ENCODE measurements at regions not wholly inside any gene's neighbourhood (a gene's known extent, or its start where the extent isn't known, plus 50 kb on each side); places are given as distances from the start of the nearest gene placed in this dataset.

DNA sequence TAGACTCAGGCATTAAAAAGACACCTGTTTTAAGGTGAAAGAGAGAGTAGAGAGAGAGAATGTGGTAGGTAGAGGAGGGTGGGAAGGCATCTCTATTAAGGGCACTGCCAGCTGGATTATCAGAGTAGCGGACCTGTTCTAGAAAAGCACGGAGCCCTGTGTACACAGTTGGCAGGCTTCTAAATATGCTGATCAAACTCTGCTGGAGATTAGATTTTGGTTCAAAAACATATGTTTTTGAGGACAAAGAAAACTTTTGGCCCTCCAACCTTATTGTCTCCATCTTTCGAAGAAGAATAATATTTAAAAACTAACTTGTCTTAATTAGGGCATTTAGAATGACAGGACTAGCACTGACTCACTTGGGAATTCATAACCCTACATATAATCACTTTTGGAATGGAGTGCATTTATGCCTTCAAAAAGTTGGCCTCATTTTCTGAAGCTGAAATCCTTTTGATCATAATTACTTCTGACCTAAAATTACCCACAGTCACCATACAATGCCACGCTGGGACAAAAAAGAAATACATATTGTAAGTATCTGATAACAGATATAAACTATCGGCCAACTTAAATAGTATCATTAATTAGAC is 254.6 kb downstream of the MEIS1 start:
- FAIRE-seq (no peak), DNase-seq (ENCODE audit: insufficient read length, low spot score) (no peak)

DNA sequence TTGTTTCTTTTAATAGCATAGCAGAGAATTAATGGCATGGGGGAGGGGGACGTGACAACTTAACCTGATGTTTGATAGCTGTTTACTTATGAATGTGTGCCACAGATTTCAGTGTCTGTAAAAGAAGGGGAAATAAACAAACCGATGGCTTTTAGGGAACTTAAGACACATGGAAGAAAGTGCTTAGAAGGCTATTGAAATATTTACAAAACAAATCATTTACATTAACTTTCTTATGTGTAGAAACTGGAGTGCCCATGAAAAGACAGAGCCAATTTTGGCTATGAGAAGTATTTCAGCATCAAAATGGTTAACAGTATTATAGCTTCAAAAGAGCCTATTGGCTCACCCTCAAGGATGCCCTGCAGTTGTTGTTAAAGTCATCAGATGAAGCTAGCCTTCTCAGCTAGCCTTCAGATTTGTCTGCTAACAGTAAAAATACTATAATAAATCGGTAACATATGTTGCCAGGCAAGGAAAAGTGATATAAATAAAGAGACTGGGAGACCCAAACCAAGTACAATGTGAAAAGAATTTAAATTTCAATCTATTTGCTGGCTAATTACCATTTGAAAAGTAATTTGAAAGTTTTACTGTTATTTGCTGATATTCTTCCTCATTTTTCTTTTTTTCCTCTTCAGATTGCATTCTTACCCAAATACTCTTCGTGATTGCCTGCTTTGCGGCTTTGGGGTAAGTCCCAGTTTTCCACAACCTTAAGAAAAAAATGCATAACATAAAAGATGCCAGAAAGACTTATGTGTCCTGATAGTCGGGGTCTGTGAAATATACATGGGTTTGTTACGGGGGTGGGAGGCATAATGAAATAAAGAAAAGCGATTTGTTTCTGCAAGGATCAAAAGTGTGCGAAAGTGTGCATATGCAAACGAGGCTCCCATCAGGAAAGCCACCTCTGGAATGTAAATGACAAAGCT is 256.4 kb downstream of the MEIS1 start:
- no peak for DNase-seq (ENCODE audit: insufficient read length, low spot score)

DNA sequence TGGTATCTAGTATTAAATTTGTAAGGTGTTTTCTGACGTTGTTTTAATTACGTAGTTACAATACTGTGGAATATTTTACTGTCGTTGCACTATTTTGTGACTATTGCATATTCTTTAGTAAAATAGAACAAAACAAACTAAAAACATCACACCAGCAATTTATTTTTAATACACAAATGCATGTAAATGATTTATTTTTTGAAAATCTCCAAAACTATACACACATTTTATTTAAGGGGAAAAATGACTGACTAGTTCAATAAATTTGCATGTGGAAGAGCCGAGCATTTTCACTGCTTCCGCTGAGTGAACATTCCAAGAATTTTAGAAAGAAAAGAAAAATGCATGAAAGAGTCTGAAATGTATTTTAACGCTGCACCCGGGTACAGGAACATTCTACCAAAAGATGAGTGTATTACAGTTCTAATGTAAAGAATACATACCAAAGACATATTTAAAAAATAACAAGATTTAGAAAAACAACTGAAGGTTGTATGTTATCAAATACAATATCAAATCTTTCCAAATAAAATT is 257.7 kb downstream of the MEIS1 start:
- DNase-seq (ENCODE audit: insufficient read length, low spot score) (no peak), FAIRE-seq (no peak)

More for the DNA sequence above, 256.4 kb downstream of the MEIS1 start:
- no peak for FAIRE-seq

DNA sequence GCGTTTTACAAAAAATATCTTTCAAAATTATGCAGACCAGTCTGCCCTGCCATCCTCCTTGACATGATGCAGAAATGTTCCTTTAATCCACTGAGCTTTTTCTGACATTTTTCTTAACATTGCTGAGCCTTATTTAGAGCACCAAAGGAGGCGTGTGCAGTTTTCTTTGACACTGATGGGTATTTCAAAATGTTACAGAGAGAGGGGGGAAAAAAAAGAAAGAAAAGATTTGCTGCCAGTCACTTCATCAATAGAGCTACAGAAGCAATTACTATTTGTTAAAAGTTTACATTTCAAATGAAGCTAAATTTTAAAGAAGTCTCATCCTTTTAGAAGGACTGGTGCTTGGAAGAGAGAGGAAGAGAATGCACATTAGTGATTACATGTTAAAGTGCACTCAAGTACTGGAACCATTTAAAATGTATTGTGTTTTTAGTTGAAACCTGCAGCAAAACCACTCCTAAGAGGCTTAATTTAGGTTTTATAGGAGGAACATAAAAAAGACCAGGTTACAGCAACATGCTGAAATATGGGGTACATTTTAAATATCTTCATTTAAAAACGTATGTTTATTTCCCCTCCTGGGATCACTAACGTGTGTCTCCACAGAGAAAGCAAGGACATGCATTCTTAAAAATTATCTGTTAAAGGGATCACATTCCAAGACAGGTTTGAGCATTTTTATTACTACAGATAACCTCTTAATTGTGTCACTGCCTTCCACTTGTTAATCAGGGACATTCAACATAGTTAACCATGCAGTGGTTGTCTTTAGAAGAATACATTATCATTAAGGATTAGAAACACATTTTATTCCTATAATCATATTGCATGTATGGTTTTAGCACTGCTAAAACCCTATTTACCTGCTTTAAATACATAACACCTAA is 258.4 kb downstream of the MEIS1 start:
- no peak for FAIRE-seq
- no peak for DNase-seq (ENCODE audit: insufficient read length, low spot score)

DNA sequence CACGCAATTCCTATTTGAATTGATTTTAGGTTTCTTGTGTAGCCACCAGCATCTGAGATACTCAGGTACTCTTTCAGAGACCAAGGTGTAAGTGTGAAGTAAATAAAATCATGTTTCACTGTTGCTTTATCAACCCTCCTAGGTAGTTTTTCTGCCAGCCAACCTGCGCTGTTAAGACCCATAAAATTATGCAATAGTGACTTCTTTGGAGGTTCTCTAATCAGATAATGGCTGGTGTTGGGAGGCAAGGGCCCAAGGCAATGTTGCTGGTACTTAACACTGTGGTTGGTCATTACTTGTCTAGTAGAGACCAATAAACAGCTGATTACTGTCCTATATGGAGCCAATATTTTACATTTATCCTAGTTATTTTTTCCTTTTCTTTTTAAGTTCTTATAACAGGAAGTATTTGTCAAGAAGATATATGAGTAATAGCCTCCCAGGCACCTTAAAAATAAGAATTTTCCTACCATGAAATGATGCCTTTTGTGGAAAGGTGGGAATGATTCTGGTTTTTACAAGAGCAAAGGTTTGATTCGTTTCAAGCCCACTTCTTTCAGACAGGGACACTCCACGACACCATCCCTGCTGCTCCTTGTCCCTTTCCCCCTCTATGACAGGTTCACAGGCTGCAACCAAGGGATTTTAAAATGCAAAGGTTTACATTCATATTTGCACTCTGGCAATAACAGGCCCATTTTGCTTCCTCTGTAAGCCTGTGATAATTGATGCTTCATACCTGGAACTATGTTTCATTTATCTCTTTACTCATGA is 259.3 kb downstream of the MEIS1 start:
- no peak for DNase-seq (ENCODE audit: insufficient read length, low spot score)
- no peak for FAIRE-seq

DNA sequence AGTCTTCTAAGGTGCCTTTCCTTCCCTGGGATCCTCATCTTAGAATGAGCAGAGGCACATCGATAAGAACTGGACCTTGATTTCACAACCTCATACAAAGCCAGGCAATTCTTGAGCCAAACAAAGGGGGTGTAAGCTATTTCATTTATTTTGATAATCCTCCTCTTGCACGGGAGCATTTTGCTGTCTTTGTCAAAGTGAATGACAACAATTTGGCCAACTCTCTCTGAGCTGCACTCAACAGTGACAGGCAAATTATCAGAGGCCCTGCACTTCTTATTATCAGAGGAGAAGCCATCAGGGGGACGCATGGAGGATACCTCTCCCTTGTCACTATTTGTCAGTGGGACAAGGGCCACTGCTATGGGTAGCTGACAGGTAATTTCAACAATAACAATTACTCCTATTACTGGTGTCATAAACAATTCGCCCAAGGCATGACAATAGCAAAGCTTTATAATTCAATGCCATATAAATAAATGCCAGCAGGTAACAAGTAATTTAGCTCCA is 260.4 kb downstream of the MEIS1 start:
- FAIRE-seq = no peak

DNA sequence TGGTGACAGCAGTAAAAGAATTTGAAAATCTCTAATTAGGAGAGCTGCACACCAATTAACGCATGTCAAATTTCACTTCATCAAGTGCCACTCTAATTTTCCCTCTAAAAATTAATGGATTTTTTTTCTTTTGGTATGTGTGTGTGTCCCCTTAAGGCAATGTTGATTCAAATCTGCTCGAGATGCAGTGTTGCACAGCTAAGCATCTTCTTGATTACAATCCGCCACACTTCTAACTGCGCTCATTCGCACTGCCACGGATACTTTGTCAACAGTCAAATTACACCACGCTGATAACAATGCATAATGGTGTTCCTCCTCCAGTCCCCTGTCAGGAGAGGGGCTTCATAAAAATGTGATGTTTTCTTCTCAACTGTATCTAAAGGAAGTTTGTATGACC is 261.4 kb downstream of the MEIS1 start:
- FAIRE-seq (no peak), DNase-seq (ENCODE audit: insufficient read length, low spot score) (no peak)

More for the DNA sequence above, 260.4 kb downstream of the MEIS1 start:
- DNase-seq (ENCODE audit: insufficient read length, low spot score) = no peak

DNA sequence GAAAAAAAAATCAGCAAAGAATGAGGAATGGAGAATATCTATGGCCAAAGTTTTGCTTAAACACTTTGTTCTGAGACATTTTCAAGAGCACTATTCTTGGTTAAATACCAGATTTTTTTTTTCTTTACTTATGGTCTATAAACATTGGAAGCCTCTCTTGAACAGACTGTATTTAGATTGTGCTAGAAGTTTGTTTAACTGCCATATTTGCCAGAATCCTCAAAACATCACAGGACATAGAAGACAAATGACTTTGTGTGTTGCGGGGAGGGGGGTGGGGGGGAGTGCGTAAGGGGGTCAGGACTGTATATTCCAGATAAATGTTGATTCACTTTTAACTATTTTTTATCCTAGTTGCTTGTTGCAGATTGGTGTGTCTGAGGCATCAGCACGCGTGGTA is 262.0 kb downstream of the MEIS1 start:
- FAIRE-seq (no peak), DNase-seq (ENCODE audit: insufficient read length, low spot score) (no peak)

DNA sequence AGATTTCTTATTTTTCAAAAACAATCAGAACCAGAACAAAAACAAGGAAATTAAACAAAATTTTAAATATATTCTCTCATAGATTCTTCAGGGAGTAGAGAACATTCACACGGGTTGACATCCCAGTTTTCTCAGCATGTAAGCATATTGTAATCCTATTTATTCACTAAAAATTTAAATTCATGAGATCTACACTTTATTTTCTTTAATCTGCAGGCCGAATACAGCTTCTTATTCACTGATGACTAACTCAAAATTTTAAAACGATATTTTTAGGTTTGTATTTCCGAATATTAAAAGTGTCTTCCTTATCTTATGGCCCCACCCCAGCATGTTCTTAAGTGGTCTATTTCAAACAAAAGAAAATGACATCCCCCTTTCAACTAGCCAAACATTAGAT is 262.4 kb downstream of the MEIS1 start:
- DNase-seq (ENCODE audit: insufficient read length, low spot score) (no peak), FAIRE-seq (no peak)

DNA sequence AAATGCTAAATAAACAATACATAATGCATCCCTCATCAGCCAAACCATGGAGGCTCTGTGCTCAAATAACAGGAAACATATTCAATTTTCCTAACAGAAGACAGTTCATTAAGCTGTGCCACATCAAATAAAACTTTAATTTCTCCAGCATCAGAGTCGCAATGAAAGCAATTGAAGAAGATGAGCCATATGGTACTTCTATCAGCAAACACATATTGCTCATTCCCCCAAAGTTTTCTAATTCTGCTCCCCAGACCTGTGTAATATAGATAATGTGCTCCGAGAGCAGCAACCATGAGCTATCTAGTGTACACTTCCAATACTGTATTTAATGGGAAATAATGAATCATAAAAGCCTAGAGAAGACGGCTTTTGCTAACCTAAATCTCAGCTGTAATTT is 263.2 kb downstream of the MEIS1 start:
- no peak for DNase-seq (ENCODE audit: insufficient read length, low spot score)
- no peak for FAIRE-seq

DNA sequence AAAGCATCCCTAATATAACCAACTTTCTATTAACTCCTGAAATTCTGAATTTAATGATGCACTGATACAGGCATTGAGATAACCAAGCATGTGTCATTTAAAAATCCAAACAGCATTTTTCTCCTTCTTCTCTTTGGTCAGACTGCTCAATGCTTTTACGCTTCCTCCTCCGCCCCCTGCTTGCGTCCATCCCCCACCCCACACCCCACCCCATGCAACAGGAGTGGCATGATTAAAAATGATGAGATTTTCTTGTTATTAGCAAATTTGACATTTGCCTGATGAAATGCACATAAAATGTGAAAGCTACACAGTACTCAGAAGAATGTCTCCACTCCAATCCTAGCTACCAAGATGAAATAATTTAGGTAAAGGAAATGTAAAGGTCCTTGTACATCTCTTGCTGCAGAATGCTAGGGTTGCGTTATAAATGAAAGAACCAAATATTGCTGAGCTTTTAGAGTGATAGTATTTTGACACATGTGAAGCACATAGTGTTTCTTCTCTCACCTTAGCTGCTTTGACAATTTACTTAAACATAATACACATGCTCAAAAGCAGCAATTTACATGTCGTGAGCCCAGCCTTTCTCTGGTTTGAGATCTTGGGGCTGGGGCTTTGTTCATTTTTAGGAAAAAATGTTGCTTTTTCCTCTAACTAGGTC is 263.8 kb downstream of the MEIS1 start:
- DNase-seq (ENCODE audit: insufficient read length, low spot score) = no peak
- FAIRE-seq = no peak

DNA sequence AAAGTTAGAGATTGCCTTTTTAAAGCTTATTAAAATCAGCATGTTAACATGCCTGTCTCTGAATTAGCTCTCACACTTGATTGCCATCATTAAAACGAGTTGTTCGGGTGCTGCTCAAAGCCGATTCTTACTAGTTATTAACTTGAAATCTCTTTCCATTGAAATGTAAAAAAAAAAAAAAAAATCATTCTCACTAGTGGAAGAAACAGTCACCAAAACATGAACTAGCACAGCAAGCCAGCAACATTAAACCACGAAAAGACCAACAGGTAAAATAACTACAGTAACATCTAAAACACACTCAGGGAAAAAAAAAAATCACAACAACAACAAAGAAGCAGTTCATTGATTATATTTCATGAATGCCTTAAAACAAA is 264.5 kb downstream of the MEIS1 start:
- FAIRE-seq = no peak

DNA sequence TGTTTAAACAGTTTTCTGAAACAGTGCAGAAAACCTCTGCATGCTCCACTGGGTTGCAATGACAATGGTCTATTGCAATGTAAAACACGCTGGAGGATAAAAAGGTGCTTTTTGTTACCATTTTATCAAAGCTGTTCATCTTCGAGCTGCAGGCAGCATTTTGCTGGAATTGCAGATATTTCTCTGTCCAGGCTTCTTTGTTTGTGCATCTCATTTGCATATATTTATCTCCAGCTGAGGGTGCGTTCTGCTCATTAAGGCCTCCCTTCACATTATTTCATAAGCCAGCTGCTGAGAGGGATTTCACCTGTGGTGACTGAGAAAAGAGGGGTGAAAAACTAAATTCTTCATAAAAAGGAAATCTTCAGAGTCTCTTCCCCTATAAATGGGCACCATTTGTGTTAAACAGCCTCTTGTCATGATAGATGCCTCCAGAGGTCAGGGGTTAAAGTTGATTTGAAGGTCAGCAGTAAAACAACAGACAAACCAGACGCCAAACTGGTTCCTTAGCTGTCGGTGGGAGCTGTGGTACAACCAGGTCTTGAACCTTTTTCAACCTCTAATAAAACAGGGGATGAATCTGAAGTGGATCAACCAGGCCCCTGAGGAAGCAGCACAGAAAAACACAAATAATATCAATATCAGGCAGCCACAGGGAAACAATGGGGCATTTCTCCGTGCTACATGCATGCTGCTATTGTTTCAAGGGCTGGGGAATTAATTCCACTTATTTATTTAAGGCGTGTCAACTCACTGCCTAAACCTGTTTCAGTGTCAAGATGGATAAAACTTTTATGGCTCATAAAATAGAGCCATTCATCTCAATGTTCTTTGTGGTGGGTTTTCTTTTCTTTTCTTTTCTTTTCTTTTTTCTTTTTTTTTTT is 265.1 kb downstream of the MEIS1 start:
- DNase-seq (ENCODE audit: insufficient read length, low spot score) (no peak), FAIRE-seq (no peak)

More for the DNA sequence above, 264.5 kb downstream of the MEIS1 start:
- DNase-seq (ENCODE audit: insufficient read length, low spot score) = no peak

DNA sequence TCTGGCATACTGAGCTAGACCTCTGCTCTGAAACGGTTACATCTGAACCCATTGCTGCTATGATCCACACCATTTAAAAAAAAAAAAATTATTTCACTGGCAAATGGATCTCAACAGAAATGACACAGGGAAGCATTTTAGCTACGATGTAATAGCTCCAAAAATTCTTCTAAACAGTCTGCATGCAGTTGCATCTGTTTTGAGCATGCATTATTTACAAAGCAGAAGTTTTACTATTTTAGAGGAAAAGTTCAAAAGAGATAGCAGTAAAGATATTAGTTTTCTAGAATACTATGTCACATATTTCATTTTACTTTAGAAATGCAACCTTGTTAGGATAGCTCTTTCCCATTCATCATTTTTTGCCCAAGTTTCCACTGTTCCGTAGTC is 265.7 kb downstream of the MEIS1 start:
- FAIRE-seq (no peak), DNase-seq (ENCODE audit: insufficient read length, low spot score) (no peak)

DNA sequence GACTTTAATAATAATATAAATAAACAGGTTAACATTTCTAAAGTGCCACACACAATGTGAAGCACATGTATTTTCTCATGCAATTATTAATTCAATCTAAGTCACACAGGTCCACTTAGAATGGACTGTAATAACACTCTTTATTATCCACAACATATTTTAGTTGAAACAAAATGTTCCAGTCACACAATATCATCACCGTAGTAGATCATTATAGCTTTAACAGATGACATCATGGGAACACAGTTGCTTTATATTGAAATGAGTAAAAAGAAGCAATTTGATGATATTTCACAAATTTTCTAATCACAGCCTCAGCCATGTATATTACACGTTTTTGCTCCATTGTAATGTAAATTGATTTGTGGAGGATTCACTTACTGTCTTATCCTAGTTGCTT is 266.3 kb downstream of the MEIS1 start:
- FAIRE-seq (no peak), DNase-seq (ENCODE audit: insufficient read length, low spot score) (no peak)

DNA sequence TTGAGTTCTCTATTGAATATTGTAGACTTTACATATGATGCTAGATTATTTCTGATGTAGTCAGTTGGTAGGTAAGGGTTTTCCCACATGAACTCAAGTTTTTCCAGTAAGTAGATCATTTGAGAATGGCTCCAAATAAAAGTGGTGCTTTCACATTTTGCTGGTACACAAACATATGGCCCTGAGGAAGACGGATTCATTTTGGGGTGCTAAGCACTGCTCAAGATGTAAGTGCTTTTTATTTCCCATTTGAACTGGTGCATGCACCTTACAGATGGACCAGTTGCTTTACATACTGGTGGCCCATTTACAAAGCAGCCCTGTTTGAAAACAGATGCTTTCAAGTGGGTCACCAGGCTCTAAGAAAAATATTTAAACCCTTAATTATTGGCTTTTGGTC is 266.7 kb downstream of the MEIS1 start:
- no peak for FAIRE-seq
- no peak for DNase-seq (ENCODE audit: insufficient read length, low spot score)

DNA sequence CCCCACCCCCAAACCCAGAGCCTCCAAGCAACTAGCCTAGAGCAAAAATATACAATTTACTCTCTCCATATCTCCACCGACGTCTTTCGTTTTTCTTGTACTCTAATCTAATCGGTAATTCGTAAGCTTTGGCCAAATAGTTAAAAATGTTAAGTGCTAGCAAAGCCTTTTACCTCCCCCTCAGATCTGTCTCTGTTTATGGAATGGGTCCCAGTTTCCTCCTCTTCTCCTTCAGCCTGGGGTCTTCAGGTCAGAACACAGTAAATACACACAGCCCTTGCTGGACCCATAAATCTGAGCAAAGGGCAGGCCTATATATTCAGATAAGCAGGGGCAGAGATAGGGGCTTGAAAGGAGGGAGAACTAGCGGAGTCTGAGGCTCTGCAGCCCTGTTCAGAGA is 267.4 kb downstream of the MEIS1 start:
- no peak for FAIRE-seq

DNA sequence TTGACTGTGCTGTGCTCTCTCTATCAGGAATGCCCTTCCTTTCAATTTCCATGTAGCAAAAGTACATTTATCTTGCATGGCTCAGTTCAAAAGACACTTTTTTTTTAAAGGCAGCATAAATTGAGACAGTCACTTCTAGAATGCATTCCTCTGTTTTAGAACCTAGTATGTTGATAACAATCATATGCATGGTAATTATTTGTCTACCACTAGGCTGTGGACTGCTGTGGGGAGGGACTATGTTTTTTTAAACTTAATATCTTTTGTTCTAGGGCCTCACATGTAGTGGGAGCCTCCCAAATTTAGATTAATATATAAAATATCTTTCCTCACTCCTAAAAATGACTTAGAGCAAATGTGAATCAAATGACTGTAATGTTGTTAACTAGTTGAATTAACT is 269.9 kb downstream of the MEIS1 start:
- FAIRE-seq (no peak), DNase-seq (ENCODE audit: insufficient read length, low spot score) (no peak)

More for the DNA sequence above, 267.4 kb downstream of the MEIS1 start:
- DNase-seq (ENCODE audit: insufficient read length, low spot score) = no peak

DNA sequence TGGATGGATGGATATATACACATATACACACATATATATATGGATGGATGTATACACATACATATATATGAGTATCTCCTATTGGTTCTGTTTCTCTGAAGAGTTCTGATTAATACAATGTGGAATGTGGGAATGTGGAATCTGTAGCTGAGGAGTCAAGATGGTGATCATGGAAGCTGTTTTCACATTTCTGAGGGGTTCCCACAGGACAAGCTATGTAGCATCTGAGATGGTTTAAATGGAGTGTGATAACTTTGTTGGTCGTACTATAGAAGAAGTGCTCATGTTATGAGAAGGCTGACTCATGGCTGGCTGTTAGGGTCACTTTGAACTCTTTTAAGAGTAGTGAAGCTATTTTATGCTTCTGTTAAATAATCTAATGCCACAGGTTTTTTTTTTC is 279.7 kb downstream of the MEIS1 start:
- no peak for FAIRE-seq
- no peak for DNase-seq (ENCODE audit: insufficient read length, low spot score)
